ENCODE measurements at regions not wholly inside any gene's neighbourhood (a gene's known extent, or its start where the extent isn't known, plus 50 kb on each side); places are given as distances from the start of the nearest gene placed in this dataset.
A peak's percentile ranks its signal among the peaks of the same experiment; 100 is the strongest.

GRCh38 chr3:194769020-194769643 lies 83.4 kb downstream of the FAM43A start:
- DNase-seq, result peak; percentile 100

GRCh38 chr3:194772241-194773000 lies 86.7 kb downstream of the FAM43A start:
- no peak for DNase-seq

GRCh38 chr3:194773216-194773615 lies 87.5 kb downstream of the FAM43A start:
- no peak for DNase-seq

GRCh38 chr3:194773771-194774455 lies 88.2 kb downstream of the FAM43A start:
- DNase-seq, result peak; percentile 6

- DNase-seq, result no peak
Measured at GRCh38 chr3:194775266-194775665, 89.6 kb downstream of the FAM43A start.

- no peak for DNase-seq
Measured at GRCh38 chr3:194775731-194776130, 90.0 kb downstream of the FAM43A start.

- DNase-seq, result no peak
Measured at GRCh38 chr3:194777729-194778128, 92.0 kb downstream of the FAM43A start.

GRCh38 chr3:194779729-194780224 lies 94.1 kb downstream of the FAM43A start:
- DNase-seq, result no peak

- DNase-seq, result no peak
Measured at GRCh38 chr3:194780706-194781105, 95.0 kb downstream of the FAM43A start.

GRCh38 chr3:194781617-194782016 lies 95.9 kb downstream of the FAM43A start:
- DNase-seq, result no peak

GRCh38 chr3:194782698-194783404 lies 97.2 kb downstream of the FAM43A start:
- DNase-seq, result peak; percentile 14

GRCh38 chr3:194784361-194784760 lies 98.7 kb downstream of the FAM43A start:
- DNase-seq, result no peak

GRCh38 chr3:194785315-194785714 lies 99.6 kb downstream of the FAM43A start:
- no peak for DNase-seq

GRCh38 chr3:194787072-194787471 lies 101.4 kb downstream of the FAM43A start:
- no peak for DNase-seq

- DNase-seq, result no peak
Measured at GRCh38 chr3:194787650-194788049, 102.0 kb downstream of the FAM43A start.

GRCh38 chr3:194792368-194792767 lies 106.7 kb downstream of the FAM43A start:
- no peak for DNase-seq

- no peak for DNase-seq
Measured at GRCh38 chr3:194797555-194798250, 112.0 kb downstream of the FAM43A start.

- no peak for DNase-seq
Measured at GRCh38 chr3:194798486-194798885, 112.8 kb downstream of the FAM43A start.

- no peak for DNase-seq
Measured at GRCh38 chr3:194800002-194800401, 114.3 kb downstream of the FAM43A start.

- no peak for DNase-seq
Measured at GRCh38 chr3:194801461-194802432, 116.1 kb downstream of the FAM43A start.

- no peak for DNase-seq
Measured at GRCh38 chr3:194804796-194805195, 119.1 kb downstream of the FAM43A start.
